K562 (cell line): ENCODE measurements at regions not wholly inside any gene's neighbourhood (a gene's known extent, or its start where the extent isn't known, plus 50 kb on each side); places are given as distances from the start of the nearest gene placed in this dataset.

Experiments used
- CBX2 ChIP-seq: fragments of 200-600 bp; sonication (generic); IDR thresholded peaks from one replicate; pipeline ENCODE4 v1.6.1; 2012; ENCODE audit warnings: mild to moderate bottlenecking, low read length, inconsistent platforms; ENCODE audit not compliant: insufficient read depth, poor library complexity, severe bottlenecking
- CREBBP ChIP-seq: IDR thresholded peaks from one replicate; pipeline ENCODE4 v1.6.1; 2012; ENCODE audit warnings: low read depth, mild to moderate bottlenecking, control low read depth, inconsistent platforms, low read length
- DACH1 ChIP-seq: fragments of 450-650 bp; IDR thresholded peaks from 2 replicates; pipeline ENCODE4 v1.6.1; 2018; ENCODE audit not compliant: partially characterized antibody
- E4F1 ChIP-seq: fragments of 250-450 bp; sonication (Bioruptor Pico); IDR thresholded peaks from 2 replicates; pipeline ENCODE4 v1.5.0; 2021; ENCODE audit warnings: mild to moderate bottlenecking, borderline replicate concordance
- GABPB2 ChIP-seq: fragments of 250-450 bp; sonication (Bioruptor Pico); conservative IDR thresholded peaks from 2 replicates; pipeline ENCODE4 v1.5.1; 2021; ENCODE audit warnings: mild to moderate bottlenecking
- GATAD2B ChIP-seq: fragments of 450-650 bp; IDR thresholded peaks from 2 replicates; pipeline ENCODE4 v1.6.1; 2017; ENCODE audit warnings: mild to moderate bottlenecking, borderline replicate concordance
- MEF2D ChIP-seq: conservative IDR thresholded peaks from 2 replicates; pipeline ENCODE4 v1.6.1; 2016; ENCODE audit warnings: low read depth, missing genetic modification characterization, missing compliant biosample characterization
- NR0B1 ChIP-seq: fragments of 450-650 bp; IDR thresholded peaks from one replicate; pipeline ENCODE4 v1.6.1; 2018; ENCODE audit warnings: mild to moderate bottlenecking, moderate library complexity; ENCODE audit not compliant: partially characterized antibody
- POLR3A ChIP-seq: IDR thresholded peaks from 2 replicates; pipeline ENCODE4 v1.6.1; 2011; ENCODE audit warnings: borderline replicate concordance, mild to moderate bottlenecking, moderate library complexity; ENCODE audit not compliant: insufficient read length, insufficient read depth; ENCODE audit errors: extremely low read depth
- STAT5A ChIP-seq: IDR thresholded peaks from 2 replicates; pipeline ENCODE4 v1.6.1; 2012; ENCODE audit warnings: low read length, inconsistent platforms, borderline replicate concordance
- ZNF830 ChIP-seq: fragments of 250-450 bp; sonication (Bioruptor Pico); IDR thresholded peaks from 2 replicates; pipeline ENCODE4 v1.5.0; 2021; ENCODE audit warnings: mild to moderate bottlenecking
- TF ChIP-seq, protein P1 (sequence below), 2 experiments: fragments of 450-650 bp; formaldehyde crosslinking in 1 of 2; IDR thresholded peaks; 2 replicates each; pipeline versions ENCODE4 v1.4.0 to v1.6.1; 2014 to 2020; ENCODE audit warnings: mild to moderate bottlenecking in 2 of 2, borderline replicate concordance in 1 of 2, low read depth in 1 of 2
- TF ChIP-seq, protein P2 (sequence below): sonication (generic); formaldehyde crosslinking; IDR thresholded peaks from 2 replicates; pipeline ENCODE4 v1.9.0; 2022; ENCODE audit warnings: mild to moderate bottlenecking, missing genetic modification reagents

- TF ChIP-seq DACH1 (no peak), CREBBP (no peak), CBX2 (no peak), NR0B1 (no peak), E4F1 (CRISPR knock-in tag) (no peak), GATAD2B (no peak), POLR3A (no peak), ZNF830 (CRISPR knock-in tag) (no peak), MEF2D (tag) (no peak), GABPB2 (no peak), STAT5A (no peak)
- TF ChIP-seq, protein P1, sequence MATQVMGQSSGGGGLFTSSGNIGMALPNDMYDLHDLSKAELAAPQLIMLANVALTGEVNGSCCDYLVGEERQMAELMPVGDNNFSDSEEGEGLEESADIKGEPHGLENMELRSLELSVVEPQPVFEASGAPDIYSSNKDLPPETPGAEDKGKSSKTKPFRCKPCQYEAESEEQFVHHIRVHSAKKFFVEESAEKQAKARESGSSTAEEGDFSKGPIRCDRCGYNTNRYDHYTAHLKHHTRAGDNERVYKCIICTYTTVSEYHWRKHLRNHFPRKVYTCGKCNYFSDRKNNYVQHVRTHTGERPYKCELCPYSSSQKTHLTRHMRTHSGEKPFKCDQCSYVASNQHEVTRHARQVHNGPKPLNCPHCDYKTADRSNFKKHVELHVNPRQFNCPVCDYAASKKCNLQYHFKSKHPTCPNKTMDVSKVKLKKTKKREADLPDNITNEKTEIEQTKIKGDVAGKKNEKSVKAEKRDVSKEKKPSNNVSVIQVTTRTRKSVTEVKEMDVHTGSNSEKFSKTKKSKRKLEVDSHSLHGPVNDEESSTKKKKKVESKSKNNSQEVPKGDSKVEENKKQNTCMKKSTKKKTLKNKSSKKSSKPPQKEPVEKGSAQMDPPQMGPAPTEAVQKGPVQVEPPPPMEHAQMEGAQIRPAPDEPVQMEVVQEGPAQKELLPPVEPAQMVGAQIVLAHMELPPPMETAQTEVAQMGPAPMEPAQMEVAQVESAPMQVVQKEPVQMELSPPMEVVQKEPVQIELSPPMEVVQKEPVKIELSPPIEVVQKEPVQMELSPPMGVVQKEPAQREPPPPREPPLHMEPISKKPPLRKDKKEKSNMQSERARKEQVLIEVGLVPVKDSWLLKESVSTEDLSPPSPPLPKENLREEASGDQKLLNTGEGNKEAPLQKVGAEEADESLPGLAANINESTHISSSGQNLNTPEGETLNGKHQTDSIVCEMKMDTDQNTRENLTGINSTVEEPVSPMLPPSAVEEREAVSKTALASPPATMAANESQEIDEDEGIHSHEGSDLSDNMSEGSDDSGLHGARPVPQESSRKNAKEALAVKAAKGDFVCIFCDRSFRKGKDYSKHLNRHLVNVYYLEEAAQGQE (IDR thresholded peaks at IDR 0.05; ENCODE audit: borderline replicate concordance) = no peak
- TF ChIP-seq, protein P1 (CRISPR knock-in tag; IDR thresholded peaks at IDR 0.05; ENCODE audit: low read depth) = no peak
- TF ChIP-seq, protein P2, sequence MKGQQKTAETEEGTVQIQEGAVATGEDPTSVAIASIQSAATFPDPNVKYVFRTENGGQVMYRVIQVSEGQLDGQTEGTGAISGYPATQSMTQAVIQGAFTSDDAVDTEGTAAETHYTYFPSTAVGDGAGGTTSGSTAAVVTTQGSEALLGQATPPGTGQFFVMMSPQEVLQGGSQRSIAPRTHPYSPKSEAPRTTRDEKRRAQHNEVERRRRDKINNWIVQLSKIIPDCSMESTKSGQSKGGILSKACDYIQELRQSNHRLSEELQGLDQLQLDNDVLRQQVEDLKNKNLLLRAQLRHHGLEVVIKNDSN (CRISPR knock-in tag) = no peak
Observed at GRCh38 chr6:81636930-81637568, 115.4 kb downstream of the TENT5A start (continued).
